Pancreas (tissue), 10 donors: ENCODE measurements at regions not wholly inside any gene's neighbourhood (a gene's known extent, or its start where the extent isn't known, plus 50 kb on each side); places are given as distances from the start of the nearest gene placed in this dataset.

Experiments
- ATAC-seq, 4 donors: fragments of 200-7000 bp; cut with Tn5 transposase; one replicate each; pipeline versions ENCODE4 v1.8.0 to v1.9.1; 2020; ENCODE audit warnings: mild to moderate bottlenecking in 4 of 4, moderate library complexity in 4 of 4
- DNase-seq, 6 donors: peaks; one replicate each; pipeline ENCODE4 v3.0.0-alpha.2; 2020
- FAIRE-seq: peaks from 2 replicates; lab custom pipeline; 2012; peaks lifted over from hg19 to GRCh38; lab: Jason Lieb, UNC
- H3K27ac ChIP-seq, 4 donors: fragments of 200-600 bp; sonication (generic); 1 replicate in 3 of 4; 2 replicates in 1 of 4; pipeline versions ENCODE4 v1.5.0 to v1.8.0; 2020
- H3K27me3 ChIP-seq, 4 donors: fragments of 200-600 bp; one replicate each; pipeline ENCODE4 v1.8.0; 2021
- H3K36me3 ChIP-seq, 3 donors: fragments of 200-600 bp; sonication (generic) in 1 of 3; one replicate each; pipeline versions ENCODE4 v1.5.0 to v1.8.0; 2020 to 2021
- H3K4me1 ChIP-seq, 3 donors: fragments of 200-600 bp; one replicate each; pipeline ENCODE4 v1.8.0; 2021
- H3K4me3 ChIP-seq, 4 donors: fragments of 200-600 bp; sonication (generic) in 2 of 4; one replicate each; pipeline versions ENCODE4 v1.5.0 to v1.8.0; 2020 to 2021
- H3K9me3 ChIP-seq, 4 donors: fragments of 200-600 bp; one replicate each; pipeline ENCODE4 v1.8.0; 2021
- CTCF ChIP-seq, 4 donors: fragments of 200-600 bp; sonication (generic) in 3 of 4; IDR thresholded peaks; one replicate each; pipeline versions ENCODE4 v1.5.0 to v1.8.0; 2021; ENCODE audit warnings: antibody characterized with exemption in 4 of 4
- WGBS, 2 donors: extraction: QIAGEN DNeasy Blood & Tissue Kit; methylation state at CpG; one replicate each; pipeline ENCODE4 v1.1.7; 2013; 5-methylcytosine and 5-hydroxymethylcytosine counted together
- intact Hi-C, 3 donors: fragments of 100-400 bp; cut with DNase I; formaldehyde crosslinking; loops; one replicate each; pipeline versions ENCODE4 v1.11.1 to v1.14.2; 2022
- donor health status: healthy with polysubstance abuse.
- donor health status: DM: no; HTN: no; CAD: no; lungs with moderate emphysema.
- donor health status: DM: no; HTN: no; CAD: no.
- donor health status: control.
- donor health status: control.
- donor health status: Bipolar disorder and iron deficiency.
- donor health status: DM: yes; HTN: yes; CAD: no.
- donor health status: DM: no; HTN: no; CAD: no.
- donor health status: DM: no; HTN: no; CAD: no.
- donor health status: DM: yes; HTN: yes; CAD: no.

GRCh38 chr22:49640366-49641095 is 187.1 kb downstream of the BRD1 start:
- Histone ChIP-seq H3K9me3 (no peaks in the 10 kb centered on the region), H3K4me3 (no peak overlapping the region), H3K4me1 (peaks cover 0 to 5% (median 3%) of the 10 kb centered on the region in 3 donors), H3K36me3 (no peaks in the 10 kb centered on the region), H3K27me3 (no peaks in the 10 kb centered on the region), H3K27ac (no peak overlapping the region)
- no peak for TF ChIP-seq CTCF (IDR thresholded peaks at IDR 0.05)
- ATAC-seq (no peak), FAIRE-seq (no peak), DNase-seq (peak in 2 of 6 donors; percentile 23 to 61)
- intact Hi-C loops = no loop called here
- WGBS, 2 donors = 75 to 88% methylated on average over 22 to 26 of the region's 26 CpGs

DNA sequence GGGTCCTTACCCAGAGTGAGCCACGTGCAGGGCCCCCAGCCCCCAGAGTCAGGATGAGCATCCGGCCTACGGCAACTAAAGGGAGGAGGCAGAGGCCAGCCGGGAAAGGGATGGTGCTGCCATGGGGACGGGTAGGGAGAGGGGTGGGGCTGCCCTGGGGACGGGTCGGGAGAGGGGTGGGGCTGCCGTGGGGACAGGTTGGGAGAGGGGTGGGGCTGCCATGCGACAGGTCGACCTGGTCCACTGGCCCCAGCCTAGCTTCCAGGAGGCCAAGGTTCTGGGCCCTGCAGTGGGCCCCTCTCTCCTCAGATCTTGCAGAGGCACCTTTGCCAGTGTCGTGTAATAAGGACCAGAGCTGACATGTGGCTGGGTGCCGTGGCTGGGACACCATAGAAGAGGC is 187.7 kb downstream of the BRD1 start:
- 72 to 77% methylated on average over 11 to 12 of the region's 12 CpGs for WGBS, 2 donors
- Histone ChIP-seq H3K4me1 (peaks cover 0 to 5% (median 3%) of the 10 kb centered on the region in 3 donors), H3K36me3 (no peaks in the 10 kb centered on the region), H3K27me3 (no peaks in the 10 kb centered on the region), H3K4me3 (no peak overlapping the region), H3K27ac (no peak overlapping the region), H3K9me3 (no peaks in the 10 kb centered on the region)
- TF ChIP-seq CTCF (IDR thresholded peaks at IDR 0.05) = no peak
- ATAC-seq = no peak
- intact Hi-C loops = no loop called here
- FAIRE-seq = no peak
- DNase-seq = peak in 1 of 6 donors; percentile 50

- DNase-seq (peak in 2 of 6 donors; percentile 26 to 39), FAIRE-seq (no peak), ATAC-seq (no peak)
- Histone ChIP-seq H3K4me1 (peaks cover 0 to 5% (median 3%) of the 10 kb centered on the region in 3 donors), H3K27ac (no peak overlapping the region), H3K9me3 (no peaks in the 10 kb centered on the region), H3K4me3 (no peak overlapping the region), H3K27me3 (no peaks in the 10 kb centered on the region), H3K36me3 (no peaks in the 10 kb centered on the region)
- WGBS, 2 donors = 66 to 80% methylated on average over 18 of the region's 18 CpGs
- intact Hi-C loops = no loop called here
- TF ChIP-seq CTCF (IDR thresholded peaks at IDR 0.05) = no peak
These were observed 188.9 kb downstream of the BRD1 start for GRCh38 chr22:49638788-49639187.

- H3K4me1 ChIP-seq = peaks cover 0 to 5% (median 3%) of the 10 kb centered on the region in 3 donors
- no peak overlapping the region for H3K4me3 ChIP-seq
- no peaks in the 10 kb centered on the region for H3K9me3 ChIP-seq
- DNase-seq = peak in 2 of 6 donors; percentile 7 to 25
- 84 to 91% methylated on average over 17 of the region's 17 CpGs for WGBS, 2 donors
- no peak overlapping the region for H3K27ac ChIP-seq
- no peak for FAIRE-seq
- ATAC-seq = no peak
- no peaks in the 10 kb centered on the region for H3K36me3 ChIP-seq
- H3K27me3 ChIP-seq = no peaks in the 10 kb centered on the region
- no peak for TF ChIP-seq CTCF (IDR thresholded peaks at IDR 0.05)
- intact Hi-C loops = no loop called here
These were observed 189.7 kb downstream of the BRD1 start for GRCh38 chr22:49638001-49638400.

DNA sequence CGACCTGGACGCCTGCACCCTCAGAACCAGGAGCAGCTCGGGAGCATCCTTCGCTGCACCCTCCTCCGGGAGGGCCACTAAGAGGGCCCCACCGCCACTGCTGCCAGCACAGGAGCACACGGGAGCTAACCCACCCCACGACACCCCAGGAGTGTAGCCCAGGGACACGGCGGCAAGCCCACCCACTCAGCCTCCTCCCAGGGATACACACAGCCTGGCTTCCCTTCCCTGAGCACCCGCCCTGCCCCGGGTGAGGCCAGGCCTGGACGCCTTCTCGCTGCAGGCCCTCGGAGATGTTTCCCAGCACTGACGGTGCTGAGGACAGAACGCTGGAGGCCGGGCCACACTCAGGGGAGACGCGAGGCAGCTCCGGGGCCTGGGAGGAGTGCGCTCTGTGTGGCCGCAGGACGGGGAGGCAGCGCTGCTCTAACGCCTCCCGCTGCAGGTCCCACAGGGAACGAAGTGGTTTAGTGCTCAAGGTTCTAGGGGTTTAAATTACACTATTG is 190.4 kb downstream of the BRD1 start:
- peak in 2 of 6 donors; percentile 10 to 51 for DNase-seq
- no peak for FAIRE-seq
- H3K4me1 ChIP-seq = peaks cover 0 to 4% (median 3%) of the 10 kb centered on the region in 3 donors
- no peak overlapping the region for H3K4me3 ChIP-seq
- no peak for ATAC-seq
- 80 to 89% methylated on average over 26 to 28 of the region's 28 CpGs for WGBS, 2 donors
- intact Hi-C loops = no loop called here
- no peak overlapping the region for H3K27ac ChIP-seq
- no peaks in the 10 kb centered on the region for H3K9me3 ChIP-seq
- H3K27me3 ChIP-seq = no peaks in the 10 kb centered on the region
- TF ChIP-seq CTCF (IDR thresholded peaks at IDR 0.05) = no peak
- H3K36me3 ChIP-seq = no peaks in the 10 kb centered on the region
